Fibroblast of skin of left quadriceps (primary cell): ENCODE measurements at regions not wholly inside any gene's neighbourhood (a gene's known extent, or its start where the extent isn't known, plus 50 kb on each side); places are given as distances from the start of the nearest gene placed in this dataset.

Experiments
- DNase-seq, 2 experiments: peaks; one replicate each; pipeline ENCODE4 v3.0.0-alpha.2; 2013; ENCODE audit warnings: low read depth in 2 of 2

DNA sequence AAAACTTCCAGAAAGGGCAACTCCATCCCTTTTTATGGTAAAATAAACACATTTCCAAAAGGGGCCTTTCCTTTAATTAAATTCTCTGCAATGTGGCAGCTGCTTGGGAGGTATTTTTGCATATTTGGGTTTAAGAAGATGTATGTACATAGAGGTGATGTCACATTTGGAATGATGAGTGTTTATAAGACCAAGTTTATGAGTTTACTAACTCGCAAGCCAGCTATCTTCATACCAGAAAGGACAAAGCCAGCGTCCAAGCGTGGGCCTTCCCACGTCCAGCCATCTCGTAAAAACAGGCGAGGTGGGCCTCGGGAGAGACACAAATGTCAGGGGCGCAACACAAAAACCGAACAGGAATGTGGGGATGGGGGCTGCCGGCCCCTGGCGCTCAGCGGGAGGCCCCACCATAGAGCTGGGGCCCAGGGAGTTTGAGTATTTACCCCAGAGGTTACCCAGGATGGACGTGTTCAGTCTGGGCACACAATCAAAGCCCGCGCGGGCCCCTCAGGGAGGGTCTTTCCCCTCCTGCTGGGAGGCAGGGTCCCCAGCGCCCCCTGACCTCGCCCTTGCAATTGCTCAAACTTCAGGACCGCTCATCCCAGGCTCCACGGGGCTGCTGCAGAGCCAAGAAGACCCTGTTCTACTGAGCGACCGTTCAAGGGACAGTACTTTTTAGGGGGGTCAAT, 137.3 kb downstream of the TWIST2 start:
- DNase-seq: no peak

DNA sequence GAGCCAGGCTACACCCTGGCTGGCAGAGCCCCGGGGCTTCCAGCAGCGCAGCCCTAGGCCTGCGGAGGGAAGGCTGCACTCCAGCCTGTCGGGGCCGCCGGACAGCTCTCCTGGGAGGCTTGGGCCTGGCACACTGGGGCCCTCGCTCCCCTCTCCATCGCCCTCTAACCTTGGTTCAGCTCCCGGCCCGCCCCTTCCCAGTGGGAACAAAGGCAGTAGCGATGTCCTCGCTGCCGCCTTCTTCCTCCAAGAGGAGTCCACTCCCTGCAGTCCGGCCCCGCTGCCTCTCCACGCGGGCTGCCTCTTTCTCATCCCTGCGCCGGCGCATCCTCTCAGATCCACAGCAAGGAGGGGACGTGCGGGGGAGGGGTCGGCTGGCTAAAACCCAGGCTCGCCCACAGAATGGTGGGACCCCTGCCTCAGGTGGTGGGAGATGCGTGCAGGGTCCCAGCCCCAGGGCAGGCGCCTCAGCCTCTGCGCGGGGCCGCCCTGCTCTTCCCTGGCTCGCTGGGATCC, 138.1 kb downstream of the TWIST2 start:
- DNase-seq: no peak

DNA sequence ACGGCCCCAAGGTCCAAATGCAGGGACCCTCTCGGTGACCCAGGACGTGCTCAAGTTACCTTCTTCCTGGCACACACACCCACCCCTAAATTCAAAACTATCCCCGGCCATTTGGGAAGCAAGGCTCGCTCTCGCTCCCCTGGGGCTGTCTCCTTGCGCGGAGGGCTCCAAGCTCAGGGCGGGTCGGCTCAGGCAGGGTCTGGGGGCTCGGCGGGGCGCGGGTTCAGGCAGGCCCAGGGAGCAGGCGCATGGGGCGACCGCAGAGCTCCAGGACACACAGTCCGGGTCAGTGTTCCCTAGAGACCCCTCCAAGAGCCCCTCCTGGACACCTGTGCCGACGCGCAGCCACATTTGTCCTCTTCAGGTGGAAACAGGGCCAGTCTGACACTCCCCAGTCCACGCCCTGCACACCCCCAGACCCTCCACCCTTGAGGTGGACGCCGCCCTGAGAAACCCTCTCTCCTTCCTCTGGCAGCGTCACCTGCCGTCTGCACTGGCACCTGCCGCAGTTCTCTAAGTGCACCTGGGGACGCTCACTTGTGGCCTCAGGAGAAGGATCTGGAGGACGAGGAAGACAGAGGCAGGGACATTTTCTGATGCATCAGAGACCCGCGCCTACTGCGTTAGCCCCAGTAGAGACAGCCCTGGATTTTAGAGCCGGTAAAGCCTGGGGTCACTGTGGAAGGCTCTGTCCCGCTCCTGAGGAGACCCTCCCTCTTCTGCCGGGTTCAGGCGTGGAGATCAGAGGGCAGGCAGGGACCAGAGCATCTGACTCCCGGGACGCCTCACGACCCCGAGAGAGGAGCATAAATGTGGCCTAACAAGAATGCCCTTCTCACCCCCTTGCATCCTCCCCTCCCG, 138.8 kb downstream of the TWIST2 start:
- no peak for DNase-seq

DNA sequence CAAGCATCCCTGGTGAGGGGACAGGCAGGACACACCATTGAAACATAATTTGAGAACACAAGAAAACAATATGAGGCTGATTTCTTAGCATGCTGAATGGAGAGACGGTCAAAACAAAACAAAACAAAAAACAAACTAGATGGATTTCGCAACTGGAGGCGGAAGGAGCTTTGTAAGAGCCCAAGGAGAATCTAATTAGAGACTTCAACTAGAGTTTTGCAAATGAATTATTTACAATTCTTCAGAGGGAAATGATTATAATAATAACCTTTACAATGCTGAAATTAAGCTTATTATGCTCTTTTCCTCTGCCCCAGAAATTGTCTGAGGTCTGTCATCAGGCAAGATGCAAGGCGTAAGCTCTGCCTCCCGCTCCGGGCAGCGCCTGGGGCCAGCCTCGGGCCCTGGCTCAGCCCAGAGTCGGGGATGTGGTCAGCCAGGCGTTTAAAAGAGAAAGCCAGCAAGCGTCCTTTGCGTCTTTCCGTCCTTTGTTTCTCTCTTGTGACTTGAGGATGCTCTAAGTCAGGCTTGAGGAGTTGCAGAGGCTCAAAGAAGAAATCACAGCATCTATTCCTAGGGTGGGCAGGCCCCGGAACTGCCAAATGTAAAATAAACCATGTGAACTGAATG, 139.6 kb downstream of the TWIST2 start:
- no peak for DNase-seq

DNA sequence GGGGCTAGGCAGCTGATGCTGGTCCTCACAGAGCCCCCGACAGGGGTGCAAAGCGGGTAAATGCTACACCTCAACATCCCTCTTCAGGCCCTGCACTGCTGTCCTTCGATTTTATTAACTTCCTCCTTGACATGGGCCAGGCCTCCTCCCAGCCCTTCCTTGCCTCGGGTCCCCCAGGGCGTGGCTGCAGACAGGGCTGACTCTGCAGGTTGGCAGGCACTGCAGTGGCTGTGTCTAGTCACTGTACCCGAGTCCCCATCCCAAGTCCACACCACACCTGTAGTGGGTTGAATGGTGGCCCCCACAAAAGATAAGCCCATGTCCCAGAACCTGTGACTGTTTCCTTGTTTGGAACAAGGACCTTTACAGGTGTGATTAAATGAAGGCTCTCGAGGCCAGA, 140.2 kb downstream of the TWIST2 start:
- DNase-seq: no peak

DNA sequence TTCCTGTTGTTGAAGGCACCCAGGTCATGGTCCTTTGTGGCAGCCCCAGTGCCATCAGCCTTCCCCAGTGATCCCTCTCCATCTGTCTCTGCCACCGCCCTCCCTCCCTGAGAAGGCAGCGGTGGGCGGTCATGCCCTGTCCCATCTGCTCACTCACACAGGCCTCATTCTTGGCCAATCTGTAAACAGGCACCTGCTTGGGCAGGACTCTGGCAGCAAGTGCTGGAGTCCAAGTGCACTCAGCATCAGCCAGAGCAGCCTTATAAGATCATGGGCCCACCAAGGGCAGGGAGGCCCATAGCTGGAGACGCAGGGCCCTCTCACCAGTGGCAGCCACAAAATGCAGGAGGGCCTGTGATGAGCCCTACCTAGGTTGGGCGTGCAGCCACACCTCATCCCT, 140.9 kb downstream of the TWIST2 start:
- no peak for DNase-seq

DNA sequence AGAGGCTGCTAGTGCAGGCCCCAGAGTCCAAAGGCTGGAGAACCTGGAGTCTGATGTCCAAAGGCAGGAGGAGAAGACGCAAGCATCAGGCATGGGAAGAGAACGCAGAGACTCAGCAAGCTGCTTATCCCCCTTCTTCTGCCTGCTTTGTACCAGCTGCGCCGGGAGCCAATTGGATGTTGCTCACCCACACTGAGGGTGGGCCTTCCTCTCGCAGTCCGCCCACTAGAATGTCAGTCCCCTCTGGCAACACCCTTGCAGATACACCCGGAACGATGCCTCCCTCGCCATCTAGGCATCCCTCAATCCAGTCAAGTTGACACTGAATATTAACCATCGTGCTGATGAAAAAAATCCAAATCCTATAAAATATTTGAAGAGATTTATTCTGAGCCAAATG, 141.6 kb downstream of the TWIST2 start:
- DNase-seq: no peak

DNA sequence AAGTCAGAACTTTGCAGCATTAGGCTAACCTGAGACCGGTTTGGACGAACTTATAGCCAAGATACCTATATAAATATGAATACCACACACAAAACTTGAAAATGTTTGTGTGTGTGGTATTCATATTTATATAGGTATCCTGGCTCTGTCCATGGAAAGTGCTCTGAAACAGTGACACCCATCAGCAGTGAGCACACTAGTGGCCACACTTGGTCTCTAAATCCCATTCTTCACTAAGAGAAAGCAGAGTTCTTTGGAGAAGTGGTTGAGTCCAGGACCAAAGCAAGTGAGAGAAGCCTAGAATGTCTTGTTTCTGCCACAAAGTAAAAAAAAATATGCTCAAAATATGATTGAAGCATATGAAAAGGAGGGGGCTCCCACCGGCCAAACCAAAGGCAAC, 146.5 kb downstream of the TWIST2 start:
- no peak for DNase-seq

DNA sequence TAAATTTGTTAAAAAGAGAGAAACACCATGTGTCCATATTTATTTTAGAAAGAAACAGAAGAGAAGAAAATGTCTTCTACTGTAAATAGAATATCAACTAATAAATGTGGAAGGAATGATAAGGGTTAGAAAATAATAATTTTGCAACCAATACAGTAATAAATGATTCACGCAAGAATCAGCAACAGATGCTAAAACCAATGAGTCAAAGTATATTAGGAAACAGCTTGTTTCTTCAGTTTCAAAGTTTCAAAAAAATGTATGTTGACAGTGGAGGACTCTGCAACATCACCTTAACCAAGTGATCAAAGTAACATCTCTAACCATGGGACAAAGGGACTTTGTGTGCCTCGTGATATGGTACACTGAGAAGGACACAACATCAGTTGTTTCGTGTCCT, 147.0 kb downstream of the TWIST2 start:
- no peak for DNase-seq

DNA sequence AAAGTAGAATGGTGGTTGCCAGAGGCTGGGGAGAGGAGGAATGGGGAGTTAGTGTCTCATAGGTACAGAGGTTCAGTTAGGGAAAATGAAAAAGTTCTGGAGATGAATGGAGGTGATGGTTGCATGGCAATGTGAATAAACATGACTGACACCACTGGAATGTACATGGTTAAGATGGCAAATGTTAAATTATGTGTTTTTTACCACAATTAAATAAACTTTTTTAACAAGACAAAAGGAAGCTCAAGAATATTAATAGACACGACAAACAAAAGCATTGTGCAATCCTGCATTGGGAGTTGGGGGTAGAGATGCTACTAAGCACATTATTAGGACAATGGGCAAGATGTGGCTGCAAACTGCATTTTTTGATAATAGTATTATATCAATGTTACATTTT, 147.7 kb downstream of the TWIST2 start:
- no peak for DNase-seq

DNA sequence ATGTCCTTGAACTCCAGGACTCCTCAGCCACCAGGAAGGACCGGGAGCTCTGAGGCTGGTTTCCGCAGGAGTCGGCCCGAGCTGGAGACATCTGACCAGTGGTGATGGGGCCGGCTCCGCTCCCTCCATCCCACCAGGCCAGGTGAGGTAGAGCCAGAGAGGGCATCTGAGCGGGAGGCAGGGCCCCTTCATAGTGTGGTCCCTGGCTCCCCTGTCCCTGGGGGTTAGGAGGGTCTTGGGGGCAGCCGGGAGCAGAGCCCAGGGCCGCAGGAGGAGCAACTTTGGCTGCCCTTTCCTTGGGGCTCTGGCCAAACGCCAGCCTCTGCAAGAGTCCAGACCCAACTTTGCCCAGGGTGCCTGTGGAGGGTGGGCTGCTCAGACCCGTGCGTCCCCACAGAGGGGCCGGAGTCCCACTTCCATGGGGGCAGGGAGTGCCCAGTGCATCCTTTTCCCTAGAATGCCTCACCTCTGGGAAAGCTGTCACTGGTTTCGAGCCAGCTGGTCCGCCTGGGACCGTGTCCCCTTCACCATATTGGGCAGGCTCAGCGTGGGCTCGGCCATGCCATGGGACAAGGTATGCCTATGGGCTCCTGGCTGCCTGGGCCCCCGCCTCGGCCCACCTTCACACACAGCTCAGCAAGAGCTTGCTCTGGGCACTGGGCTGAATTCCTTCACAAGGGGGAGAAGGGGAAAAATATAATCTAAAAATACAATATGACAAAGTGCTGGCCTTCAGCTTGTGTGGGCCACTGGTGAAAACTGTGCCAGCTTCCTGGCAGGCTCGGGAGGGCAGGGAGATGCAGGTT, 148.6 kb downstream of the TWIST2 start:
- DNase-seq: no peak

DNA sequence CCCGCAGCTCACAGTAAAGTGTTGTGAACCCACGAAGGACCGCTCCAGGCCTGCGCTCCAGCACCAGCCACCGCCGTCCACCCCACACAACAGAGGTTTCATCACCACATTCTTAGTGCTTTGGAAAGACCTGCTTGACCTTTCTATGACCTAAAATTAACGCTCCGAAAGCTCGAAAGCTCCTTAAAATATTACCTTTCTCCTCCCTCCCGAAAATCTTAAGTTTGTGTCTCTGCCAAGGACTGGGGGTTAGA, 149.2 kb downstream of the TWIST2 start:
- no peak for DNase-seq

DNA sequence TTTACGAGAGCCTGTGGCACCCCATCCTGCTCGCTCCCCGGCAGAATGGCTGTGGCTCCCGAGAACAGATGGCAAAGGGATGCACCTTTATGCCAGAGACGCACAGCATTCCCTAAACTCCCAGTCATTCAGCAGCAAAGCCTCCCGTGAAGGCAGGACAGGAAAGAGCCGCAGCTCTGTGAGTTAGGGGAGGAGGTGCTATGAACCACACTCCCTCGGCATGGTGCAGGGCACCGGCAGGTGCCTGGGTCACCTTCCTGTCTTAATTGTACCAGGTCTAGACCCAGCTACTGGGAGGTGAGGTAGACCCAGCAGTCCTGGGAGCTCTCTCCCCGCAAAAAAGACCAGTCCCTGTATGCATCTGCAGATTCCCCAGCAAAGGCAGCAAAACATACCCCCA, 149.8 kb downstream of the TWIST2 start:
- DNase-seq: no peak
